ENCODE measurements at regions not wholly inside any gene's neighbourhood (a gene's known extent, or its start where the extent isn't known, plus 50 kb on each side); places are given as distances from the start of the nearest gene placed in this dataset.

- Histone ChIP-seq H3K27ac (ENCODE audit: low read depth in 2 of 2, low read length in 1 of 2) (no peak overlapping the region), H3K79me2 (ENCODE audit: insufficient read depth) (no peaks in the 10 kb centered on the region), H3K4me3 (ENCODE audit: low read depth in 2 of 2, low read length in 1 of 2) (no peak overlapping the region), H3K9me3 (no peaks in the 10 kb centered on the region), H3K9me2 (no peaks in the 10 kb centered on the region), H3K36me3 (replicated peaks in 1 of 2; ENCODE audit: control insufficient read depth in 1 of 2, insufficient read depth in 2 of 2, low read length in 1 of 2) (no peaks in the 10 kb centered on the region), H3K4me1 (ENCODE audit: control insufficient read depth in 1 of 2, insufficient read depth in 2 of 2, low read depth in 1 of 2, low read length in 1 of 2) (no peaks in the 10 kb centered on the region), H3K9ac (no peak overlapping the region), H3K4me2 (no peak overlapping the region), H2AFZ (ENCODE audit: low read depth) (no peak overlapping the region), H3K27me3 (ENCODE audit: insufficient read depth) (no peaks in the 10 kb centered on the region), H3F3A (replicated peaks; ENCODE audit: insufficient read depth) (no peaks in the 10 kb centered on the region), H4K20me1 (ENCODE audit: insufficient read depth) (no peaks in the 10 kb centered on the region)
- CTCF ChIA-PET, result interaction anchor here (1.2 kb wide), 1 partner anchor 22 kb away, joined by 4 read pairs; no protein-coding TSS in a partner anchor
- no peak for DNase-seq
- 0% methylated on average over 3 of the region's 3 CpGs for WGBS (ENCODE audit: low lambda C conversion rate)
- TF ChIP-seq GATA2 (CRISPR knock-in tag; IDR thresholded peaks at IDR 0.05) (no peak), FOXJ3 (CRISPR knock-in tag; IDR thresholded peaks at IDR 0.05) (no peak), PBX3 (IDR thresholded peaks at IDR 0.05) (no peak), CTCF (IDR thresholded peaks at IDR 0.05) (no peak)
- POLR2A ChIA-PET, result no interaction called here
Measured at GRCh38 chr13:97761796-97762540, 191.5 kb upstream of the IPO5 start.

GRCh38 chr13:97766749-97767148 lies 186.7 kb upstream of the IPO5 start:
- no peaks in the 10 kb centered on the region for H3K9me2 ChIP-seq
- H4K20me1 ChIP-seq (ENCODE audit: insufficient read depth), result no peaks in the 10 kb centered on the region
- no peaks in the 10 kb centered on the region for H3K9me3 ChIP-seq
- POLR2A ChIA-PET, result no interaction called here
- H3K79me2 ChIP-seq (ENCODE audit: insufficient read depth), result no peaks in the 10 kb centered on the region
- CTCF ChIA-PET, result interaction anchor here (0.6 kb wide), 1 partner anchor 48 kb away, joined by 4 read pairs; no protein-coding TSS in a partner anchor
- H2AFZ ChIP-seq (ENCODE audit: low read depth), result no peak overlapping the region
- H3K36me3 ChIP-seq (replicated peaks in 1 of 2; ENCODE audit: control insufficient read depth in 1 of 2, insufficient read depth in 2 of 2, low read length in 1 of 2), result no peaks in the 10 kb centered on the region
- no peak overlapping the region for H3K4me3 ChIP-seq (ENCODE audit: low read depth in 2 of 2, low read length in 1 of 2)
- DNase-seq, result no peak
- WGBS (ENCODE audit: low lambda C conversion rate), result 2% methylated on average over 1 of the region's 1 CpG
- TF ChIP-seq FOSL2 (IDR thresholded peaks at IDR 0.05; ENCODE audit: borderline replicate concordance, low read depth) (no peak), REST (IDR thresholded peaks at IDR 0.05; ENCODE audit: low read depth, low read length) (no peak), SMC3 (IDR thresholded peaks at IDR 0.05; ENCODE audit: low read depth, low read length) (no peak), TAF1 (IDR thresholded peaks at IDR 0.05; ENCODE audit: borderline replicate concordance, low read depth, low read length) (no peak), ZBTB33 (IDR thresholded peaks at IDR 0.05; ENCODE audit: borderline replicate concordance, low read depth) (no peak), TEAD4 (IDR thresholded peaks at IDR 0.05; ENCODE audit: borderline replicate concordance, insufficient read depth) (no peak), YY1 (IDR thresholded peaks at IDR 0.05; ENCODE audit: low read depth) (no peak), FOXJ3 (CRISPR knock-in tag; IDR thresholded peaks at IDR 0.05) (no peak), NRF1 (IDR thresholded peaks at IDR 0.05; ENCODE audit: low read depth, low read length) (no peak), EZH2phosphoT487 (IDR thresholded peaks at IDR 0.05; ENCODE audit: borderline replicate concordance, low read depth) (no peak)
- no peak overlapping the region for H3K27ac ChIP-seq (ENCODE audit: low read depth in 2 of 2, low read length in 1 of 2)
- H3K9ac ChIP-seq, result no peak overlapping the region
- H3F3A ChIP-seq (replicated peaks; ENCODE audit: insufficient read depth), result no peaks in the 10 kb centered on the region
- no peak overlapping the region for H3K4me2 ChIP-seq
- H3K4me1 ChIP-seq (ENCODE audit: control insufficient read depth in 1 of 2, insufficient read depth in 2 of 2, low read depth in 1 of 2, low read length in 1 of 2), result no peaks in the 10 kb centered on the region
- H3K27me3 ChIP-seq (ENCODE audit: insufficient read depth), result no peaks in the 10 kb centered on the region
